HCT116 (cell line): ENCODE measurements at regions not wholly inside any gene's neighbourhood (a gene's known extent, or its start where the extent isn't known, plus 50 kb on each side); places are given as distances from the start of the nearest gene placed in this dataset.

Source experiments
- ATAC-seq: fragments of 200-7000 bp; cut with Tn5 transposase; 2 replicates; pipeline ENCODE4 v1.9.1; 2020; ENCODE audit warnings: mild to moderate bottlenecking, moderate library complexity
- BruUV-seq: library from RNA; stranded (reverse); fragments of 400-500 nt; replicated peaks from 2 replicates; lab custom pipeline; 2021; lab: Mats Ljungman, UMichigan
- CTCF ChIA-PET: fragments of 300-600 bp; sonication (Branson Sonifier 250); formaldehyde crosslinking; loops from one replicate; lab custom pipeline; 2021; ENCODE audit warnings: antibody characterized with exemption; lab: Charles Lee
- POLR2A ChIA-PET: fragments of 300-600, 350-600 bp; sonication (Branson Sonifier 250); formaldehyde crosslinking; loops from one replicate; lab custom pipeline; 2021; ENCODE audit warnings: antibody characterized with exemption; lab: Charles Lee
- RAD21 ChIA-PET, 2 experiments: fragments of 300-600 bp; sonication (Branson Sonifier 250); formaldehyde crosslinking; loops; one replicate each; lab custom pipeline; 2023; ENCODE audit warnings: low total read pairs in 2 of 2; ENCODE audit not compliant: uncharacterized antibody in 2 of 2, unreplicated experiment in 2 of 2, low non-redundant PET in 1 of 2; lab: Charles Lee
- DNase-seq: peaks from one replicate; pipeline ENCODE4 v3.0.0-alpha.2; 2010; ENCODE audit warnings: low read depth, low spot score
- H2AFZ ChIP-seq: fragments of 200-600 bp; shearing (Covaris generic), sonication (generic); 2 replicates; pipeline ENCODE4 v1.6.1; 2017; ENCODE audit warnings: low read depth, mixed run types, mixed read lengths, antibody characterized with exemption, low read length; ENCODE audit not compliant: poor library complexity, severe bottlenecking
- H3K27ac ChIP-seq: 2 replicates; pipeline ENCODE4 v1.5.1; 2012; ENCODE audit warnings: low read depth, low read length
- H3K27me3 ChIP-seq: fragments of 200-600 bp; sonication (generic); 2 replicates; pipeline ENCODE4 v1.6.1; 2016; ENCODE audit warnings: mixed run types, low read length, mixed read lengths; ENCODE audit not compliant: insufficient read depth
- H3K36me3 ChIP-seq, 2 experiments: fragments of 200-500 bp in 1 of 2; fragments of 200-600 bp in 1 of 2; sonication (Bioruptor generic) in 1 of 2; sonication (generic) in 1 of 2; 2 replicates each; pipeline versions ENCODE4 v1.5.1 to v1.6.1; 2014 to 2016; ENCODE audit warnings: low read length in 2 of 2, inconsistent platforms in 1 of 2, mixed read lengths in 1 of 2, mixed run types in 1 of 2; ENCODE audit not compliant: insufficient read depth in 2 of 2, control insufficient read depth in 1 of 2
- H3K4me1 ChIP-seq, 2 experiments: fragments of 200-600 bp in 1 of 2; sonication (generic) in 1 of 2; 2 replicates each; pipeline versions ENCODE4 v1.5.1 to v1.6.1; 2012 to 2017; ENCODE audit warnings: low read length in 2 of 2, inconsistent platforms in 1 of 2, mild to moderate bottlenecking in 1 of 2, mixed read lengths in 1 of 2, mixed run types in 1 of 2, moderate library complexity in 1 of 2; ENCODE audit not compliant: insufficient read depth in 2 of 2, control insufficient read depth in 1 of 2
- H3K4me2 ChIP-seq: fragments of 200-600 bp; sonication (generic); 2 replicates; pipeline ENCODE4 v1.6.1; 2017; ENCODE audit warnings: mixed run types, low read length, mixed read lengths
- H3K4me3 ChIP-seq, 2 experiments: fragments of 200-600 bp in 1 of 2; sonication (generic) in 1 of 2; replicated peaks in 1 of 2; 2 replicates each; pipeline ENCODE4 v1.5.1; 2011 to 2016; ENCODE audit warnings: low read length in 2 of 2, control low read depth in 1 of 2, low read depth in 1 of 2, mild to moderate bottlenecking in 1 of 2, mixed read lengths in 1 of 2, mixed run types in 1 of 2
- H3K79me2 ChIP-seq: fragments of 200-600 bp; sonication (generic); 2 replicates; pipeline ENCODE4 v1.6.1; 2017; ENCODE audit warnings: mild to moderate bottlenecking, mixed run types, low read length, moderate library complexity, mixed read lengths; ENCODE audit not compliant: insufficient read depth
- H3K9ac ChIP-seq: fragments of 200-600 bp; sonication (generic); 2 replicates; pipeline ENCODE4 v1.6.1; 2016; ENCODE audit warnings: low read length, mixed read lengths
- H3K9me2 ChIP-seq: fragments of 200-600 bp; sonication (generic), shearing (Covaris generic); 2 replicates; pipeline ENCODE4 v1.6.1; 2017; ENCODE audit warnings: mixed run types, mild to moderate bottlenecking, moderate library complexity; ENCODE audit not compliant: insufficient read depth
- H3K9me3 ChIP-seq, 2 experiments: fragments of 200-500 bp in 1 of 2; fragments of 200-600 bp in 1 of 2; sonication (Bioruptor generic) in 1 of 2; sonication (generic) in 1 of 2; 2 replicates each; pipeline ENCODE4 v1.6.1; 2014 to 2017; ENCODE audit warnings: low read length in 2 of 2, mixed read lengths in 2 of 2, inconsistent platforms in 1 of 2, low read depth in 1 of 2, mild to moderate bottlenecking in 1 of 2, mixed run types in 1 of 2, moderate library complexity in 1 of 2; ENCODE audit not compliant: control insufficient read depth in 1 of 2, insufficient read depth in 1 of 2
- H4K20me1 ChIP-seq: fragments of 200-600 bp; sonication (generic), shearing (Covaris generic); 2 replicates; pipeline ENCODE4 v1.6.1; 2017; ENCODE audit warnings: mixed run types, mild to moderate bottlenecking, moderate library complexity; ENCODE audit not compliant: insufficient read depth
- CBX3 ChIP-seq: IDR thresholded peaks from 2 replicates; pipeline ENCODE4 v1.6.1; 2012; ENCODE audit warnings: low read depth
- ELF1 ChIP-seq: IDR thresholded peaks from 2 replicates; pipeline ENCODE4 v1.6.1; 2012; ENCODE audit warnings: low read depth, borderline replicate concordance
- EZH2 ChIP-seq: fragments of 200-600 bp; sonication (generic); IDR thresholded peaks from 2 replicates; pipeline ENCODE4 v1.6.1; 2017; ENCODE audit warnings: antibody characterized with exemption, mixed run types
- JUND ChIP-seq: IDR thresholded peaks from 2 replicates; pipeline ENCODE4 v1.6.1; 2012
- POLR2A ChIP-seq: IDR thresholded peaks from 2 replicates; pipeline ENCODE4 v1.7.0; 2011; ENCODE audit warnings: borderline replicate concordance; ENCODE audit not compliant: insufficient read depth, insufficient read length; ENCODE audit errors: extremely low read depth
- POLR2AphosphoS5 ChIP-seq: IDR thresholded peaks from 2 replicates; pipeline ENCODE4 v1.6.1; 2011; ENCODE audit warnings: mild to moderate bottlenecking, low read depth, low read length, moderate library complexity
- ZNF274 ChIP-seq: fragments of 200-500 bp; sonication (Bioruptor generic); IDR thresholded peaks from 2 replicates; pipeline ENCODE4 v1.6.1; 2014; ENCODE audit warnings: mild to moderate bottlenecking, low read depth, low read length, inconsistent platforms
- intact Hi-C: fragments of 100-400 bp; cut with micrococcal nuclease; formaldehyde crosslinking; loops from 2 replicates; pipeline ENCODE4 v1.10.0; 2022
- TF ChIP-seq, protein P1 (sequence below): IDR thresholded peaks from 2 replicates; pipeline ENCODE4 v1.6.1; 2011; ENCODE audit warnings: mild to moderate bottlenecking, low read length, moderate library complexity; ENCODE audit not compliant: insufficient replicate concordance; ENCODE audit errors: extremely low read depth

- TF ChIP-seq, protein P1, sequence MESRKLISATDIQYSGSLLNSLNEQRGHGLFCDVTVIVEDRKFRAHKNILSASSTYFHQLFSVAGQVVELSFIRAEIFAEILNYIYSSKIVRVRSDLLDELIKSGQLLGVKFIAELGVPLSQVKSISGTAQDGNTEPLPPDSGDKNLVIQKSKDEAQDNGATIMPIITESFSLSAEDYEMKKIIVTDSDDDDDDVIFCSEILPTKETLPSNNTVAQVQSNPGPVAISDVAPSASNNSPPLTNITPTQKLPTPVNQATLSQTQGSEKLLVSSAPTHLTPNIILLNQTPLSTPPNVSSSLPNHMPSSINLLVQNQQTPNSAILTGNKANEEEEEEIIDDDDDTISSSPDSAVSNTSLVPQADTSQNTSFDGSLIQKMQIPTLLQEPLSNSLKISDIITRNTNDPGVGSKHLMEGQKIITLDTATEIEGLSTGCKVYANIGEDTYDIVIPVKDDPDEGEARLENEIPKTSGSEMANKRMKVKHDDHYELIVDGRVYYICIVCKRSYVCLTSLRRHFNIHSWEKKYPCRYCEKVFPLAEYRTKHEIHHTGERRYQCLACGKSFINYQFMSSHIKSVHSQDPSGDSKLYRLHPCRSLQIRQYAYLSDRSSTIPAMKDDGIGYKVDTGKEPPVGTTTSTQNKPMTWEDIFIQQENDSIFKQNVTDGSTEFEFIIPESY = no peak
- TF ChIP-seq EZH2 = no peak
- TF ChIP-seq POLR2A = no peak
- TF ChIP-seq ZNF274 = no peak
- no peak for TF ChIP-seq CBX3
- TF ChIP-seq, all 23 proteins: peak for 0
Observed at GRCh38 chr5:86795659-86796058, 177.9 kb downstream of the COX7C start (continued).

- ATAC-seq (no peak), DNase-seq (no peak)
- H3K9me2 ChIP-seq = no peaks in the 10 kb centered on the region
- BruUV-seq = no TSS peak
- H3K9me3 ChIP-seq = no peaks in the 10 kb centered on the region
- no peak overlapping the region for H3K4me3 ChIP-seq
- no peak overlapping the region for H2AFZ ChIP-seq
- no peaks in the 10 kb centered on the region for H3K4me1 ChIP-seq
- intact Hi-C loops = no loop called here
- TF ChIP-seq JUND = no peak
- peak; percentile 22; the same call in 1 of the 2 replicates for TF ChIP-seq ELF1
- no peak for TF ChIP-seq POLR2A
- no peak for TF ChIP-seq POLR2AphosphoS5
- ChIA-PET RAD21 (no interaction called here), POLR2A (no interaction called here), CTCF (no interaction called here)
- no peak overlapping the region for H3K4me2 ChIP-seq
- H3K9ac ChIP-seq = no peak overlapping the region
- H3K27ac ChIP-seq = no peak overlapping the region
- H3K79me2 ChIP-seq = no peaks in the 10 kb centered on the region
- H3K36me3 ChIP-seq = no peaks in the 10 kb centered on the region
- no peaks in the 10 kb centered on the region for H4K20me1 ChIP-seq
- no peaks in the 10 kb centered on the region for H3K27me3 ChIP-seq
Observed at GRCh38 chr5:86797677-86798076, 179.9 kb downstream of the COX7C start.
